ENCODE measurements at regions not wholly inside any gene's neighbourhood (a gene's known extent, or its start where the extent isn't known, plus 50 kb on each side); places are given as distances from the start of the nearest gene placed in this dataset.
"Not testable (repeated sequence)": the region's sequence is repeated elsewhere in the genome, so short reads cannot be mapped to it uniquely, and the experiment has no call there.

GRCh38 chr21:6154524-6155320, 4366.7 kb upstream of the TPTE start:
- TF ChIP-seq CTCF (conservative IDR thresholded peaks at IDR 0.05; ENCODE audit: low read depth in 2 of 2); EZH2 (IDR thresholded peaks at IDR 0.05; ENCODE audit: low read depth, unreplicated experiment); POLR2AphosphoS5 (IDR thresholded peaks at IDR 0.05; ENCODE audit: low read depth); ZNF331 (CRISPR knock-in tag; IDR thresholded peaks at IDR 0.05; ENCODE audit: low read depth); NANOG (IDR thresholded peaks at IDR 0.05; ENCODE audit: borderline replicate concordance); JUNB (IDR thresholded peaks at IDR 0.05; ENCODE audit: unreplicated experiment); ZNF114 (CRISPR knock-in tag; IDR thresholded peaks at IDR 0.05); EZH2phosphoT487 (IDR thresholded peaks at IDR 0.05; ENCODE audit: unreplicated experiment): not testable (repeated sequence)
